NCI-H748 treated with DMSO at 0.1 percent for 48 hours (cell line): ENCODE measurements at regions not wholly inside any gene's neighbourhood (a gene's known extent, or its start where the extent isn't known, plus 50 kb on each side); places are given as distances from the start of the nearest gene placed in this dataset.
"Not testable (repeated sequence)": the region's sequence is repeated elsewhere in the genome, so short reads cannot be mapped to it uniquely, and the experiment has no call there.

Experiments
- DNase-seq: peaks from one replicate; lab custom pipeline; 2025; lab: John Stamatoyannopoulos, UW

DNA sequence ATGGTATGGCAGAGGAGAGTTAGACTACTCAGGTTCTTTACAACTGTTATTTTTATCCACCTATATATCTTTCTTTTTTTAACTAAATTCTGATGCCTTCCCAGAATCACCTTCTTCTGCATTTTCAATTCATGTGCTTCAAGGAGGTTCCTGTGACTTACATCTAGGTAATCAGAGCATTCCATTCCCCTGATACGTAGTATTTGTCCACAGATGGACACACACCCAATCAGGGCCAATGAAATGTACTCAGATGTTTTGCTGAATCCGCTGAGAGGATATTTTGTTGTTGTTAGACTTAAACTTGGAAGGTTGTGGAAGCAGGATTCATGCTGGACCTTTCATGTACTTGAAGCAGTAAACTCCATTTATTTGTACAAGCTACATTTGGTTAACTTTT lies 159.4 kb upstream of the FER start:
- no peak for DNase-seq

- no peak for DNase-seq
These were observed 159.9 kb upstream of the FER start for GRCh38 chr5:108587821-108588220.

GRCh38 chr5:108581026-108581425 lies 166.7 kb upstream of the FER start:
- no peak for DNase-seq

- DNase-seq: no peak
These were observed 168.5 kb upstream of the FER start for GRCh38 chr5:108579236-108579635.

GRCh38 chr5:108578791-108579190 lies 168.9 kb upstream of the FER start:
- no peak for DNase-seq

DNA sequence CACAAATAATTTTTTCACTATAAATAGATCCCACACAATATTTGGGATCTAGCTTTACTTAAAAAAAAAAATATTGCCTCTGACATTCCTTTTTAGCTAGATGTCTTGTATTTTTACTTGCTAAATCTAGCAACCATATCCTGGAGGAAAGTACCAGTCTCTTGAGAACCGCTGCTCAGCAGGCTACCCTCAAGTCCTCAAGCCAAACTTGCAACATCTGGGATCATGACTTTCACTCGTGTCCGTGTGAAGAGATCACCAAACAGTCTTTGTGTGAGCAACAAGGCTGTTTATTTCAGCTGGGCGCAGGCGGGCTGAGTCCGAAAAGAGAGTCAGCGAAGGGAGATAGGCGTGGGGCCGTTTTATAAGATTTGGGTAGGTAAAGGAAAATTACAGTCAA lies 180.3 kb upstream of the FER start:
- DNase-seq: no peak

GRCh38 chr5:108564441-108564840 lies 182.5 kb upstream of the FBXL17 start:
- DNase-seq: no peak

DNA sequence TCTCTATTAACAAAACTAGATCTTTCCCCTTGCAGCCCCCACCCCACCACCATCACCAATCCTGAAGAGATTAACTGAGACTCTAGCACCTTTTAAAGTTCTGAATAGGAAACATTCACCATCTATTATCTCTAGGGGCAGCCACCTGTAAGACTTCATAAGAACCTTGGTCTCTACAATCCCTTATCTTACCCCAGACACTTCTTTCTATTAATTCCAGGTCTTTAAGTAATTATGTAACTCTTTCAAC lies 180.2 kb upstream of the FBXL17 start:
- DNase-seq: no peak

- DNase-seq: no peak
These were observed 179.7 kb upstream of the FBXL17 start for GRCh38 chr5:108561416-108562204.

DNA sequence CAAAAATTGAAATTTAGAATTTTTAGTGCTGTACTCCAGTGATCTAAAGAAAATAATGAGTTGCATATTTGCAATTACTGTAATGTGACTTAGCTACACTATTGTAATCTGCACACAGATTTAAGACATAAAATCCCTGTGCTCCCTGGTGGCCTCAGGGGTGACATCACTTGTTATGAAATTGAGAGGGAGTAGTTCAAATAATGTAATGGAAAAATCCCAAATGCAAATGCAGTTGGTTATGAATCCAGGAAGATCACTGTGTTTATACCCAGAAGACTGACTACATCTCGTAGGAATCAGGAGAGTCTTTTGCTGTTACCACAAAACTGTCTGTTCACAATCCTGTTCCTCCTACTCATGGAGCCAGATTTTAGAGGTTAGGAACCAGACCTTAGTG lies 178.7 kb upstream of the FBXL17 start:
- DNase-seq: no peak

DNA sequence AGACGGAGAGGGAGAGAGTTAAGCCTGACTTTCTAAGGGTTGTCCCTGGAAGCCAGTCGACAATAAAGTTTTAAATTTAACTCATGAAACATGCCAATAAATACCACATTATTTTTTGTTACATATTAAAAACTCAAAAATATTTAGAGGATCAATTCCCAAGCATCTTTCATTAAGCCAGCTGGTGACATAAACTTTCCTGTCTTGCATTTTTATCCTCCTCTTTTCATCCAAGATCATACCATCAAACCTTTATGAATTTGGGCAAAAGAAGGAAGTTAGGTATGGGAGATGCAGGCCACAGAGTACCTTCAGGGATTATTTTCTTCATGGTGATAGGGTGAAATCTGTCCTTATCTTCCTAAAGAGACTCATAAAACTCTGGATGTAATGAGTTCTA lies 178.3 kb upstream of the FBXL17 start:
- no peak for DNase-seq

DNA sequence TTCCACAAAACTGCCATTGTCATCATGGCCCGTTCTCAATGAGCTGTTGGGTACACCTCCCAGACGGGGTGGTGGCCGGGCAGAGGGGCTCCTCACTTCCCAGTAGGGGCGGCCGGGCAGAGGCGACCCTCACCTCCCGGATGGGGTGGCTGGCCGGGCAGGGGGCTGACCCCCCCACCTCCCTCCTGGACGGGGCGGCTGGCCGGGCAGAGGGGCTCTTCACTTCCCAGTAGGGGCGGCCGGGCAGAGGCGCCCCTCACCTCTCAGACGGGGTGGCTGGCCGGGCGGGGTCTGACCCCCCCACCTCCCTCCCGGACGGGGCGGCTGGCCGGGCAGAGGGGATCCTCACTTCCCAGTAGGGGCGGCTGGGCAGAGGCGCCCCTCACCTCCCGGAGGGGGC lies 176.9 kb upstream of the FBXL17 start:
- DNase-seq: not testable (repeated sequence)

DNA sequence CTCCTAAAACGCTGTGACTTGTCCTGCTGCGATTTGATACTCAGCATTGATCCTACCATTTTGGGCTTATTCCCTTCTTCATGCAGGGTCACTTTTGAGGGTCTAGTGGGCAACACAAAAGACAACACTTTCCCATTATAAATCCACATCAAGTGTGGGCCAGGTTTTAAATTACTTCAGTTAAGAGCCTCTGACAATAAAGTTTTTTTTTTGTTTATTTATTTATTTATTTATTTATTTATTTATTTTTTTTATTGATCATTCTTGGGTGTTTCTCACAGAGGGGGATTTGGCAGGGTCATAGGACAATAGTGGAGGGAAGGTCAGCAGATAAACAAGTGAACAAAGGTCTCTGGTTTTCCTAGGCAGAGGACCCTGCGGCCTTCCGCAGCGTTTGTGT lies 176.2 kb upstream of the FBXL17 start:
- DNase-seq: not testable (repeated sequence)

DNA sequence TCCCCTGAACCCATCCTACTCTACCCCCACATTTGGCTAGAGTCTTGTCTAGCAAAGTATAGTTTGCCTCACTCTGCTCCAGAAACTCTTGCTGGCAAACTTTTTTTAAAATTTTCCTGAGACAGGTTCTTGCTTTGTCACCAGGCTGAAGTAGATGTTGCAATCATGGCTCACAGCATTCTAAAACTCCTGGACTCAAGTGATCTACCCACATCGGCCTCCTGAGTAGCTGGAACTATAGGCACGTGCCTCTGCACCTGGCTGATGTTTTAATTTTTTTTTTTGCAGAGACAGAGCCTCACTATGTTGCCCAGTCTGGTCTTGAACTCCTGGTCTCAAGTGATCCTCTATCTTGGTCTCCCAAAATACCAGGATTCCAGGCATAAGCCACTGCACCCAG lies 175.8 kb upstream of the FBXL17 start:
- no peak for DNase-seq

- no peak for DNase-seq
These were observed 174.7 kb upstream of the FBXL17 start for GRCh38 chr5:108556441-108557145.

DNA sequence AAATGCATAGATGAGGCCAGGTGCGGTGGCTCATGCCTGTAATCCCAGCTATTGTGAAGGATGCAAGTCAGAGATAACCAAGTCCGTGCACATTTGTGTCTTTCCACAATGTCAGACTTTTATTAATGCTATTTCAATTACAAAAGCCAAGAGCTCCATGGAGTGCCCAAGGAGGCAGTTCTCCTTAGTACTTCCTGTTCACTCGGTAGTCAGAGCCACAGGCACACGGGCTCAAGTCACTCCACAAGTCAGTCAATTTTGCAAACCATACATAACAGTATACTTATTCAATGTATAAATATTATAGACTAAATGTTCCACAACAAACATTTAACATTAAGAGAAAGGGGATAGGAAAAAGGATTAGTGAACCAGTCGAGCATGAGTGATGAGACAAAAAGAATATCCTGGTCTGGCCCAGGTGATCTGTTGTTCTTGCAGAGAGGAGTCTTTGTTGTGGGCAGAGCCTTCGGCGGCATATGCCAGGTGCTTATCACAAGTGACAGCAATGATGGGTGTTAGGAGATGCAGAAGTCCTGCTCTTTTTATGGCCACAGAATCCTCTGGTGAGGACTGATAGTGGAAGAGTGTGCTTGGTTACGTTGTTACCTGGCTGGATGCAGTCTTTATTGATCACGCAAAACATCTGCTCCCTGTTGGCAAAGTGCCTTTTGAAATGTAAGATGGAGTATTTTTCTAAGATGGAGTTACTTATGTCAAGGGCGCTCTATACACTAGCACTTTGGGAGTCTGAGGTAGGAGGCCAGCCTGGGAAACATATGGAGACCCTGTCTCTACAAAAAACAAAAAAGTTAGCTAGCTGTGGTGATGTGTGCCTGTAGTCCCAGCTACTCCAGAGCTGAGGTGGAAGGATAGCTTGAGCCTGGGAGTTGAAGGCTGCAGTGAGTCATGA lies 167.0 kb upstream of the FBXL17 start:
- no peak for DNase-seq

GRCh38 chr5:108546939-108547338 lies 165.0 kb upstream of the FBXL17 start:
- DNase-seq: no peak

DNA sequence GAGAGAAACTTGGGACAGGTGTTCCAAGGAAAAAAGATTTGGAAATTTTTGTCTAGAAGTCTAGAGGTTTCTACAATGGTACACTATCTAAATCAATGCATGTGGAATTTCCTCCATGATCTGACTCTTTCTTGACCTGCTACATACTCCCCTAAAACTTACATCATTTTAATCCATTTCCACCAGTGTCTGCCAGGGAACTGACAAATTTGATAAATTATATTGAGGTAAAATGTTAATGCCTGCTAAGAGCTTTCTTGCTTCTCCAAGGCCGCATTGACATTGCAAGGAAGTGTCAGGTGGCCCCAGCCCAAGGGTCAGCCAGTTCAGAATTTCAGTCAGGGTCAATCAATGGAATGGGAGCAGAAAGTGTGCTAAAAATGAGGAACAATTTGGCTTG lies 163.4 kb upstream of the FBXL17 start:
- no peak for DNase-seq

GRCh38 chr5:108543486-108543885 lies 161.6 kb upstream of the FBXL17 start:
- DNase-seq: no peak

GRCh38 chr5:108541836-108542235 lies 159.9 kb upstream of the FBXL17 start:
- DNase-seq: no peak

DNA sequence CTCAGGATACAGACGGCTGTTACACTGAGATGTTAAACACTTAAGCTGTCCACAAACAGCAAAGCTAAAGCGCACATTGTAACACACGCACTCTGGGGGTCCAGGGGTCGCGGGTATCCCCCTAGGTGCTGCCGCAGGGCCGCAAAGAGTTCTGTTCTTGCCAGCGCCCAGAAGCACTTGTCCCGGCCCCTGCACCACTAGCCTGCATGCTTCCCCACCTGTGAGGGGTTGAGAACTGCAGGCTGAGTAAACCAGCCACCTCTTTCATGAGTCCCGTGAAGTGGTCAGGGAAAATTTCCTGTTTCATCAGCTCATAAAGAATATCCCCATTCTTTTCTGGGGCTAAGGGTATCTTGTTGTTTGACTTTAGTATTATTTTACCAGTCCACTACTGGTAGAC lies 154.4 kb upstream of the FBXL17 start:
- no peak for DNase-seq

DNA sequence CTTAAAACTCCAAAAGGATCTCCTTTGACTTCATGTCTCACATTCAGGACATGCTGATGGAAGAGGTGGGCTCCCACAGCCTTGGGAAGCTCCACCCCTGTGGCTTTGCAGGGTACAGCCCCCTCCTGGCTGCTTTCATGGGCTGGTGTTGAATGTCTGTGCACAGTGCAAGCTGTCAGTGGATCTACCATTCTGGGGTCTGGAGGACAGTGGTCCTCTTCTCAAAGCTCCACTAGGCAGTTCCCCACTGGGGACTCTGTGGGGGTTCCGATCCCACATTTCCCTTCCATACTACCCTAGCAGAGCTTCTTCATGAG lies 150.2 kb upstream of the FBXL17 start:
- DNase-seq: not testable (repeated sequence)
